ENCODE measurements at regions not wholly inside any gene's neighbourhood (a gene's known extent, or its start where the extent isn't known, plus 50 kb on each side); places are given as distances from the start of the nearest gene placed in this dataset.

DNA sequence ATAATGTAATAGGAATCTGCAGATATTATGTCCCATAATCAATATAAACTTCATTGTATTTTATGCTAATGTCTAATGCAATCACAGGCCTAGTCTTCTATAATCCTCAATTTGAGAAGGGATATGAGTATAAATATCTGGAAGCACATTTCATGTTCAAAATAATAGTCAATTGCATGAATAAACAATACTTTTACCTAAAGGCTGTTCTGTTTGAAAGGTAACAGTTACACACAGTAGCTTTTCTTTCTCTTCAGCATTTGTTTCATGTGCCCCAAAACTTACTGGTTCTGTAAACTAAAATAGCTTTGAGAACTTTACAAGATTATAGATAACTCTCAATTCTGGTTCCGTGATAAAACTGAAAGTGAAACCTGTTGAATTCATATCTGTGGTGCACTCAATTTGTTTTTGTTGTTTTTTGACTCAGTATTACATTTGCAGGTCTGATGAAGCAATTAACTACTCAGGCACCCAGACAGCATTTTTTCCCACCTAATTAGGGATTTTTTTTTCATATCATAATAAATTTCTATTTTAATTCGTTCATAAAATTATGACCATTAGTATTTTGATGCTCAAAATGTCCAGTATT is 1193.8 kb downstream of the SLITRK1 start:
- TF ChIP-seq CTCF (IDR thresholded peaks at IDR 0.05; ENCODE audit: insufficient read depth, low read length, missing control alignments): no peak
- ChIA-PET POLR2A (no interaction called here), CTCF (interaction anchor here (1.5 kb wide), 1 partner anchor 13 kb away, joined by 4 read pairs; no protein-coding TSS in a partner anchor)
- no peak for DNase-seq (ENCODE audit: low read depth, low spot score)
- H3K4me3 ChIP-seq (ENCODE audit: low read depth, low read length): no peak overlapping the region; the same call in 1 of the 2 replicates

DNA sequence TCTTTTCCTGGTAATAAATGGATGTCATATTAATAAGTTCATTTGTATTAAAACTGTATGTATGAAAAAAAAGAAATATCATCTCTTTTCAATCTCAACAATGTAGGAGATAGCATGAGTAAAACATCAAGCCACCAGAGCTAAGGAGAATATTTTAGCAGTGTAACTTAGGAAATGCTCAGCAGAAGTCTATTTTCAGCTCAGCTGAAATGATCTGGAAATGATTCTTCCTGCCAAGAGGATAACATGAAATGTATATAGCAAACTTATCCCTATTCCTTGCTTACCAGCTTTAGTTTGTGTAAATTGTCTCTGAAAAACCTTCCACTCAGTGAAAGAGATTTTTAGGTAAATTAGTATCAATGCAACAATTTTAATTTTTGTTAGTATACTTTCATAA is 1194.4 kb downstream of the SLITRK1 start:
- no peak for DNase-seq (ENCODE audit: low read depth, low spot score)
- no peak overlapping the region for H3K4me3 ChIP-seq (ENCODE audit: low read depth, low read length)
- CTCF ChIA-PET: interaction anchor here (1.5 kb wide), 1 partner anchor 12 kb away, joined by 4 read pairs; no protein-coding TSS in a partner anchor
- POLR2A ChIA-PET: no interaction called here
- no peak for TF ChIP-seq CTCF (IDR thresholded peaks at IDR 0.05; ENCODE audit: insufficient read depth, low read length, missing control alignments)

DNA sequence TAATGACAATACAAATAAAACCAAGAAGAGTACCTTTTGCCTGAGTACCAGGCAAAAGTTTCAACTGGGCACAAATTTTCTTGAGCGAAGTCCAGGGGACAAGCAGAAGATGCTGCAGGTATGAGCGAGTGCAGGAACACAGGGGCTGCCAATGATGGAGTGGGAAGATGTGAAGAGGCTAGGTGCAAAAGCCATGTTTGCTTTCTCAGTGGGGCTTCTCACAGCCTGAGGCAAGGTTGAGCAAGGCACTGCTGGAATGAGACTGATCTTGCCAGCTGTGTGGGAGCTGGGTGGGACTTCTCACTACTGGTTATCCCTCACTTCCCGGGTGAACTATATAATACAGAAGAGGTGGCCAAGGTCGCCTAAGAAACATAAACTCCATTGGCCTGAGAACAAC is 1200.7 kb downstream of the SLITRK1 start:
- ChIA-PET POLR2A (no interaction called here), CTCF (no interaction called here)
- TF ChIP-seq CTCF (IDR thresholded peaks at IDR 0.05; ENCODE audit: insufficient read depth, low read length, missing control alignments): no peak
- H3K4me3 ChIP-seq (ENCODE audit: low read depth, low read length): no peak overlapping the region
- DNase-seq (ENCODE audit: low read depth, low spot score): no peak

- ChIA-PET CTCF (no interaction called here), POLR2A (no interaction called here)
- TF ChIP-seq CTCF (IDR thresholded peaks at IDR 0.05; ENCODE audit: insufficient read depth, low read length, missing control alignments): no peak
- no peak overlapping the region for H3K4me3 ChIP-seq (ENCODE audit: low read depth, low read length)
- no peak for DNase-seq (ENCODE audit: low read depth, low spot score)
Observed at GRCh38 chr13:82678052-82678451, 1204.2 kb downstream of the SLITRK1 start.

DNA sequence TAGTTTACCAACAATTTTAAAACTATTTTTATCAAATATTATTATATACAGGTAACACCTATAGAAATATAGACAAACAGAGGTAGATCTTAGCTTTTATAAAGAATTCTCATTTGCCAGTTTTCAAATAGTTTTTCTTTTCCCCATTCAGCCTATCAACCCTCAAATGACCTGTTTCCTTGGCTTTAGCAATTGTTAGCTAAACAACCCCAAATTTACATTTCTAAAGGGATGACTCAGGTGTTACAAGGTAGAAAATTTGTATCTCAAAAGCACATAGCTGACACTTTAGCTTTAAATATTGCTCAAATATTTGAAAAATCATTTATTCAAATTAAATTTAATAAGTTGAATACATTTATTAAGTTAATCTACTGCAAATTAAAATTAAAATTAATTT is 1207.2 kb downstream of the SLITRK1 start:
- ChIA-PET POLR2A (no interaction called here), CTCF (no interaction called here)
- no peak for TF ChIP-seq CTCF (IDR thresholded peaks at IDR 0.05; ENCODE audit: insufficient read depth, low read length, missing control alignments)
- H3K4me3 ChIP-seq (ENCODE audit: low read depth, low read length): no peak overlapping the region
- no peak for DNase-seq (ENCODE audit: low read depth, low spot score)

DNA sequence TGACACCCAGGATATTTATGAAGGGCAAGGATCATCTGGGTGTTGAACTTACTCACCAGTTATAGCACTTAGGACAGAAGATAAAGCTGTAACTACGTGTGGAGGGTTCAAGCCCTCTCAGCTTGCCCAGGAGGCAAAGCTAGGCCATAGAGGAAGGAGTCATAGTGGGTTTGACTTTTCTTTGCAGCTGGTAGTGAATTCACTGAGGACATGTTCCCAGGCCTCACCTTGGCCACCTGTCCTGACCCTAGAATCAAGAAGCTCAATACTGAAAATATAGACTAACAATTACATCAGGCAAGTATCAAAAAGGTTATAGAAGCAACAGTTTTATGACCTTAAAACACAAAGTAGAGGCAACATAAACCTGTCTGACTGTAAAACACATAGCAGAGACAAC is 1207.7 kb downstream of the SLITRK1 start:
- H3K4me3 ChIP-seq (ENCODE audit: low read depth, low read length): no peak overlapping the region
- ChIA-PET CTCF (no interaction called here), POLR2A (no interaction called here)
- no peak for TF ChIP-seq CTCF (IDR thresholded peaks at IDR 0.05; ENCODE audit: insufficient read depth, low read length, missing control alignments)
- DNase-seq (ENCODE audit: low read depth, low spot score): no peak
